IMR-90 (cell line): ENCODE measurements at regions not wholly inside any gene's neighbourhood (a gene's known extent, or its start where the extent isn't known, plus 50 kb on each side); places are given as distances from the start of the nearest gene placed in this dataset.

Experiments used
- ATAC-seq: fragments of 200-7000 bp; cut with Tn5 transposase; 2 replicates; pipeline ENCODE4 v1.9.1; 2020; ENCODE audit warnings: low read depth, mild to moderate bottlenecking, moderate library complexity
- BruUV-seq: library from RNA; stranded (reverse); fragments of 400-500 nt; replicated peaks from 2 replicates; lab custom pipeline; 2021; lab: Mats Ljungman, UMichigan
- CTCF ChIA-PET: fragments of 300-600 bp; formaldehyde crosslinking; extraction: SDS; loops from one replicate; lab custom pipeline; 2021; ENCODE audit warnings: antibody characterized with exemption; lab: Yijun Ruan, JAX
- POLR2A ChIA-PET: fragments of 300-600 bp; sonication (Branson Sonifier 250); formaldehyde crosslinking; loops from one replicate; lab custom pipeline; 2022; ENCODE audit warnings: antibody characterized with exemption; ENCODE audit not compliant: unreplicated experiment; lab: Charles Lee
- DNase-seq: peaks from one replicate; pipeline ENCODE4 v3.0.0; 2013
- H2AFZ ChIP-seq: replicated peaks from 2 replicates; pipeline ENCODE3; 2013; ENCODE audit warnings: low read length, mild to moderate bottlenecking; ENCODE audit not compliant: poor library complexity
- H2AK5ac ChIP-seq: 2 replicates; pipeline ENCODE4 v1.6.1; 2013; ENCODE audit warnings: low read depth, low read length, inconsistent platforms
- H2AK9ac ChIP-seq: replicated peaks from 2 replicates; pipeline ENCODE3; 2013; ENCODE audit warnings: mild to moderate bottlenecking, low read depth, low read length, moderate library complexity; ENCODE audit not compliant: poor library complexity
- H2BK120ac ChIP-seq: 2 replicates; pipeline ENCODE4 v1.6.1; 2013; ENCODE audit warnings: low read depth, low read length, inconsistent platforms
- H2BK15ac ChIP-seq: 3 replicates; pipeline ENCODE4 v1.6.1; 2013; ENCODE audit warnings: low read depth, low read length, inconsistent platforms
- H2BK20ac ChIP-seq: 2 replicates; pipeline ENCODE4 v1.6.1; 2013; ENCODE audit warnings: low read depth, mild to moderate bottlenecking, inconsistent platforms, low read length, moderate library complexity
- H2BK5ac ChIP-seq: 2 replicates; pipeline ENCODE4 v1.6.1; 2013; ENCODE audit warnings: mild to moderate bottlenecking, low read depth, low read length, inconsistent platforms; ENCODE audit not compliant: poor library complexity, severe bottlenecking
- H3K14ac ChIP-seq: replicated peaks from 2 replicates; pipeline ENCODE4 v1.6.1; 2013; ENCODE audit warnings: low read depth, low read length, inconsistent platforms
- H3K18ac ChIP-seq: 2 replicates; pipeline ENCODE4 v1.6.1; 2013; ENCODE audit warnings: low read depth, low read length, control low read depth
- H3K23ac ChIP-seq: 2 replicates; pipeline ENCODE4 v1.6.1; 2013; ENCODE audit warnings: low read depth, low read length, inconsistent platforms
- H3K27ac ChIP-seq: 2 replicates; pipeline ENCODE4 v1.5.1; 2013; ENCODE audit warnings: mild to moderate bottlenecking, control low read depth, low read length; ENCODE audit not compliant: insufficient read depth
- H3K27me3 ChIP-seq: 2 replicates; pipeline ENCODE4 v1.6.1; 2013; ENCODE audit warnings: low read length; ENCODE audit not compliant: control insufficient read depth, insufficient read depth
- H3K36me3 ChIP-seq: 2 replicates; pipeline ENCODE4 v1.6.1; 2013; ENCODE audit warnings: low read length, mixed read lengths; ENCODE audit not compliant: control insufficient read depth, insufficient read depth
- H3K4ac ChIP-seq: 2 replicates; pipeline ENCODE4 v1.6.1; 2013; ENCODE audit warnings: low read depth, low read length, inconsistent platforms
- H3K4me1 ChIP-seq: 2 replicates; pipeline ENCODE4 v1.6.1; 2013; ENCODE audit warnings: low read length, mixed read lengths; ENCODE audit not compliant: control insufficient read depth, insufficient read depth
- H3K4me2 ChIP-seq: 2 replicates; pipeline ENCODE4 v1.6.1; 2013; ENCODE audit warnings: low read depth, mild to moderate bottlenecking, control low read depth, low read length, moderate library complexity
- H3K4me3 ChIP-seq: 2 replicates; pipeline ENCODE4 v1.5.1; 2013; ENCODE audit warnings: low read depth, mild to moderate bottlenecking, control low read depth, low read length, moderate library complexity; ENCODE audit not compliant: insufficient read depth
- H3K56ac ChIP-seq: 2 replicates; pipeline ENCODE4 v1.6.1; 2013; ENCODE audit warnings: low read length, inconsistent platforms; ENCODE audit not compliant: insufficient read depth; ENCODE audit errors: extremely low read depth
- H3K79me1 ChIP-seq, 2 experiments: 2 replicates each; pipeline ENCODE4 v1.6.1; 2013; ENCODE audit warnings: low read length in 2 of 2, inconsistent platforms in 1 of 2, low read depth in 1 of 2
- H3K9ac ChIP-seq: 2 replicates; pipeline ENCODE4 v1.6.1; 2013; ENCODE audit warnings: low read depth, low read length, control low read depth
- H3K9me1 ChIP-seq: 2 replicates; pipeline ENCODE4 v1.6.1; 2013; ENCODE audit warnings: low read length, inconsistent platforms; ENCODE audit not compliant: insufficient read depth
- H3K9me3 ChIP-seq: 2 replicates; pipeline ENCODE4 v1.6.1; 2013; ENCODE audit warnings: low read length; ENCODE audit not compliant: control insufficient read depth, insufficient read depth
- H4K20me1 ChIP-seq: 2 replicates; pipeline ENCODE4 v1.6.1; 2013; ENCODE audit warnings: low read length, inconsistent platforms; ENCODE audit not compliant: insufficient read depth
- H4K5ac ChIP-seq: 2 replicates; pipeline ENCODE4 v1.6.1; 2013; ENCODE audit warnings: mild to moderate bottlenecking, low read depth, low read length, control low read depth
- H4K8ac ChIP-seq, 2 experiments: 2 replicates each; pipeline ENCODE4 v1.6.1; 2013; ENCODE audit warnings: low read depth in 2 of 2, low read length in 2 of 2, control low read depth in 1 of 2, inconsistent platforms in 1 of 2
- H4K91ac ChIP-seq: 2 replicates; pipeline ENCODE4 v1.6.1; 2013; ENCODE audit warnings: low read depth, low read length, inconsistent platforms; ENCODE audit not compliant: insufficient read depth
- BHLHE40 ChIP-seq: fragments of 150-350 bp; IDR thresholded peaks from 2 replicates; pipeline ENCODE4 v1.6.1; 2016; ENCODE audit warnings: mild to moderate bottlenecking, low read depth, low read length
- NFE2L2 ChIP-seq: fragments of 150-350 bp; IDR thresholded peaks from 2 replicates; pipeline ENCODE4 v1.6.1; 2016; ENCODE audit warnings: low read depth, mild to moderate bottlenecking, low read length
- POLR2A ChIP-seq: IDR thresholded peaks from 2 replicates; pipeline ENCODE4 v1.6.1; 2012; ENCODE audit warnings: mild to moderate bottlenecking, low read depth, low read length
- WGBS, 2 experiments: methylation state at CpG; one replicate each; pipeline versions ENCODE4 v1.1.5 to v1.1.7; 2013; ENCODE audit warnings: missing lambda C conversion rate in 2 of 2; ENCODE audit not compliant: insufficient read length in 1 of 2; ENCODE audit errors: extremely low coverage in 2 of 2; 5-methylcytosine and 5-hydroxymethylcytosine counted together
- dilution Hi-C: fragments of 300-500 bp; cut with HindIII; formaldehyde crosslinking; loops from one replicate; pipeline ENCODE4 v1.14.3; 2018; ENCODE audit warnings: low sequenced_read_pairs; ENCODE audit not compliant: unreplicated experiment
- in situ Hi-C: fragments of 300-500 bp; cut with MboI; formaldehyde crosslinking; loops from 3 replicates; pipeline ENCODE4 v1.14.3; 2019; ENCODE audit warnings: low sequenced_read_pairs, inconsistent platforms, mixed read lengths
- intact Hi-C: fragments of 100-400 bp; cut with micrococcal nuclease; formaldehyde crosslinking; loops from 2 replicates; pipeline ENCODE4 v1.10.0; 2022

DNA sequence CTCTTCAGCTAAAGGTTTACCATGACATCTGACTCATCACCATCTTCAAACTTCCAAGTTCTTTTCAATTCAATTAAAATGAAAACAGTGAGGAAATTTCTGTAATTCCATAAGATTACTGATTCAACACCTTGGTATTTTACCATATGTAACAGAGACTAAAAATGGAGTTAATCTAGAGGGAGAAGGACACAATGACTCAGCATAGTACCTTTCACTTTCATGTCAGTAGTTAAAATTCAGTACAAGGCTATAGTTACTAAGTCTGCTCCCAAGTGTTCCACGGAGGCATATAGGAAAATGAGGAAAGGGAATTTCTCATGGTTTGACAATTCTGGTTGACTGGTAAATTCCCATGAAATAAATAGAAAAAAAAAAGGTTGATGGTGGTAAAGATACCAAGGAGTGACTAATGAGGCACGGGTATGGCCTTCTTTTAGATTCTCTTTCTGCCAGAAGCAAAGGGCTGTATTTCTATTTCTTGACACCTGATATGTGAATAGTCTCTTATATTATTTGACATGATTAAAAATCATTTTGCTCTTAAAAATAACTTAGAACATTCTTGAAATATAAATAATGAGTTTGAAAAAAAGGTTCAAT is 526.7 kb upstream of the ADGRB3 start:
- in situ Hi-C loops: no loop called here
- BruUV-seq: no TSS peak

More for the DNA sequence above, 526.7 kb upstream of the ADGRB3 start:
- H3K56ac ChIP-seq: no peak overlapping the region
- no peaks in the 10 kb centered on the region for H3K9me3 ChIP-seq
- no peak overlapping the region for H2BK20ac ChIP-seq
- no peak overlapping the region for H3K4ac ChIP-seq
- H4K20me1 ChIP-seq: no peaks in the 10 kb centered on the region
- no peak overlapping the region for H2AFZ ChIP-seq
- no peak overlapping the region for H2BK5ac ChIP-seq
- H3K18ac ChIP-seq: no peak overlapping the region
- no peak overlapping the region for H2BK15ac ChIP-seq
- ATAC-seq (no peak), DNase-seq (peak; percentile 3)
- CTCF ChIA-PET: no interaction called here
- WGBS, 2 experiments: no CpG with 5 or more reads among the region's 2 CpGs
- intact Hi-C loops: no loop called here
- no peak overlapping the region for H2BK120ac ChIP-seq
- H3K27me3 ChIP-seq: no peaks in the 10 kb centered on the region
- no peak overlapping the region for H3K9ac ChIP-seq
- no peaks in the 10 kb centered on the region for H3K9me1 ChIP-seq
- H4K8ac ChIP-seq: no peak overlapping the region
- H4K5ac ChIP-seq: no peak overlapping the region
- H3K4me2 ChIP-seq: no peak overlapping the region
- no peak overlapping the region for H3K23ac ChIP-seq
- H3K27ac ChIP-seq: no peak overlapping the region
- H4K91ac ChIP-seq: no peak overlapping the region
- H2AK5ac ChIP-seq: no peak overlapping the region
- H3K36me3 ChIP-seq: no peaks in the 10 kb centered on the region
- TF ChIP-seq POLR2A (no peak), NFE2L2 (peak; percentile 63), BHLHE40 (no peak)
- no peak overlapping the region for H3K4me3 ChIP-seq
- H3K4me1 ChIP-seq: no peaks in the 10 kb centered on the region
- no peaks in the 10 kb centered on the region for H3K79me1 ChIP-seq
- dilution Hi-C loops: no loop called here
- no peak overlapping the region for H3K14ac ChIP-seq
- H2AK9ac ChIP-seq: no peak overlapping the region
- POLR2A ChIA-PET: no interaction called here
